ENCODE measurements at regions not wholly inside any gene's neighbourhood (a gene's known extent, or its start where the extent isn't known, plus 50 kb on each side); places are given as distances from the start of the nearest gene placed in this dataset.

DNA sequence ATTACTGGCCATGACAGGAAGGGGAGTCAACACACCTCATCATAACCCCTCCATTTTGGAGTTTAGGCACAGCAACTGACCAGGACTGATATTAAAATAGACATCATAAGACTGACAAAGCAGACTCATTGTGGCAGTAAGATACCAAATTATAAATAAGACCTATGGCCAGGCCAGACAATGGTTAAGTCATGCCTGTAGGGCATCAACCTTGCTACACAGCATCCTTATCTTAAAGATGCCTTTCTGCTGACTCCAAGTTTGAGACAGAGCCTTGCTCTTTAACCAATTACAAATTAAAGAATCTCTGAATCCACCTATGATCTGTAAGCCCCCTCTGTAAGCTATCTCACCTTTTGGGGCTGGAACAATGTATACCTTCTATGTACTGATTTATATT is 65.5 kb downstream of the VCX2 start:
- H3K36me3 ChIP-seq (ENCODE audit: insufficient read depth, insufficient read length, low read length), result no peaks in the 10 kb centered on the region
- H3K27me3 ChIP-seq (ENCODE audit: insufficient read depth, insufficient read length), result no peaks in the 10 kb centered on the region
- DNase-seq (ENCODE audit: low read depth, low spot score), result no peak
- TF ChIP-seq ZNF274 (IDR thresholded peaks at IDR 0.05; ENCODE audit: low read depth, low read length), result no peak
- no peak for TF ChIP-seq SUZ12 (IDR thresholded peaks at IDR 0.05; ENCODE audit: extremely low read depth, insufficient read depth, insufficient read length)
- TF ChIP-seq YY1 (IDR thresholded peaks at IDR 0.05; ENCODE audit: insufficient read depth, insufficient read length), result no peak
- H3K4me1 ChIP-seq (ENCODE audit: insufficient read depth, insufficient read length), result no peaks in the 10 kb centered on the region
- peaks cover 7% of the 10 kb centered on the region; the same call in 1 of the 2 replicates for H3K9me3 ChIP-seq (ENCODE audit: insufficient read depth, low read length)
- no peak overlapping the region for H3K4me3 ChIP-seq (ENCODE audit: insufficient read length, low read depth)
- no peak overlapping the region for H3K9ac ChIP-seq (ENCODE audit: insufficient read length, low read depth)

DNA sequence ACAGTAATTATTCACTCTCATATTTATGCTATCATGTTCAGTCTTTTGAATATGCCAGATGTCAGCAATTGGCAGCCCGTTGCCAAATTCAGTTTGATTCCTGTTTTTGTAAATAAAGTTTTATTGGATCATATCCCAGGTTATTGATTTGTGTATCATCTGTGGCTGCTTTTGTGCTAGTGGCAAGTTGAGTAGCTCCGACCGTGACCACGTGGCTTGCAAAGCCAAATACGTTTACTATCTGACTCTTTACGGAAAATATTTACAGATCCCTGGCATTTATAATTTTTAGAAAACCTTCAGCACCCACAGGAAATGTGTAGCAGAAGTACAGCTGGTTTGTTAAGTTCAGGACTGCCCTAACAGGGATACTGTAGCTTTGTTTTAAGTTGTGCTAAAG is 67.4 kb downstream of the VCX2 start:
- peaks cover 7% of the 10 kb centered on the region; the same call in 1 of the 2 replicates for H3K9me3 ChIP-seq (ENCODE audit: insufficient read depth, low read length)
- TF ChIP-seq YY1 (IDR thresholded peaks at IDR 0.05; ENCODE audit: insufficient read depth, insufficient read length) (no peak), SUZ12 (IDR thresholded peaks at IDR 0.05; ENCODE audit: extremely low read depth, insufficient read depth, insufficient read length) (no peak), ZNF274 (IDR thresholded peaks at IDR 0.05; ENCODE audit: low read depth, low read length) (no peak)
- H3K27me3 ChIP-seq (ENCODE audit: insufficient read depth, insufficient read length), result no peaks in the 10 kb centered on the region
- no peaks in the 10 kb centered on the region for H3K4me1 ChIP-seq (ENCODE audit: insufficient read depth, insufficient read length)
- H3K4me3 ChIP-seq (ENCODE audit: insufficient read length, low read depth), result no peak overlapping the region
- H3K9ac ChIP-seq (ENCODE audit: insufficient read length, low read depth), result no peak overlapping the region
- DNase-seq (ENCODE audit: low read depth, low spot score), result no peak
- no peaks in the 10 kb centered on the region for H3K36me3 ChIP-seq (ENCODE audit: insufficient read depth, insufficient read length, low read length)

DNA sequence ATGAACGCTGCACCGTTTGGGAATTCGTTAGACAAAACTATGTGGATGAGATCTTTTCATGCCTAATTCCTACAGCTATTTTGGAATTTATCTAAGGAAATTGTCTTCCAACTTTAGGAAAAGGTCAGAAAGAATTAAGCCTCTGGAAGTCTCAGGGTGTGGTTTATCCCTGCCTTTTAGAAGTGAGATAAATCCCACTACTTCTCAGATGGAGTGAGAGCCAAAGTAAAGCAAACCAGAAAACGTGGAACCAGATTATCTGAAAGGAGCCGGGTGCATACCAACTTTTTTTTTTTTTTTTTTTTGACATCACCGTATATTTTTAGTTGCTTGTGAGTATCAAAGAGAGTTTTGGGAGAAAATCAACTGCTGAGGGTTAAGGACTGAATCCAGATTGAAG is 79.6 kb downstream of the VCX2 start:
- no peak overlapping the region for H3K4me3 ChIP-seq (ENCODE audit: insufficient read length, low read depth)
- DNase-seq (ENCODE audit: low read depth, low spot score), result no peak
- TF ChIP-seq YY1 (IDR thresholded peaks at IDR 0.05; ENCODE audit: insufficient read depth, insufficient read length) (no peak), SUZ12 (IDR thresholded peaks at IDR 0.05; ENCODE audit: extremely low read depth, insufficient read depth, insufficient read length) (no peak), ZNF274 (IDR thresholded peaks at IDR 0.05; ENCODE audit: low read depth, low read length) (no peak)
- no peaks in the 10 kb centered on the region for H3K36me3 ChIP-seq (ENCODE audit: insufficient read depth, insufficient read length, low read length)
- no peak overlapping the region for H3K9ac ChIP-seq (ENCODE audit: insufficient read length, low read depth)
- no peaks in the 10 kb centered on the region for H3K27me3 ChIP-seq (ENCODE audit: insufficient read depth, insufficient read length)
- H3K4me1 ChIP-seq (ENCODE audit: insufficient read depth, insufficient read length), result no peaks in the 10 kb centered on the region
- H3K9me3 ChIP-seq (ENCODE audit: insufficient read depth, low read length), result no peaks in the 10 kb centered on the region

DNA sequence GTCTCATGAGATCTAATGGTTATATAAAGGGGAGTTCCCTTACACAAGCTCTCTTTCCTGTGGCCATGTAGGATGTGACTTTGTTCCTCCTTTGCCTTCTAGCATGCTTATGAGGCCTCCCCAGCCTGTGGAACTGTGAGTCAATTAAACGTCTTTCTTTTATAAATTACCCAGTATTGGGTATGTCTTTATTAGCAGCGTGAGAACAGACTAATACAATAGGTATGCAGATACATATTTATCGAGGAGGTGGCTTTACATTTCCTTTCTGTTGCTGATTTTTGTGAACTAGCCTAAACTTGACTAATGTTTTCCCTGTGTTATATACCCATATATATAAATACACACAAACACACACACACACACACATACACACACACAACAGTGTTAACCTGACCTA is 80.2 kb downstream of the VCX2 start:
- H3K4me3 ChIP-seq (ENCODE audit: insufficient read length, low read depth), result no peak overlapping the region

GRCh38 chrX:8090482-8090881 is 80.6 kb downstream of the VCX2 start:
- H3K4me1 ChIP-seq (ENCODE audit: insufficient read depth, insufficient read length), result no peaks in the 10 kb centered on the region
- H3K9me3 ChIP-seq (ENCODE audit: insufficient read depth, low read length), result no peaks in the 10 kb centered on the region
- no peaks in the 10 kb centered on the region for H3K36me3 ChIP-seq (ENCODE audit: insufficient read depth, insufficient read length, low read length)
- H3K27me3 ChIP-seq (ENCODE audit: insufficient read depth, insufficient read length), result no peaks in the 10 kb centered on the region
- H3K9ac ChIP-seq (ENCODE audit: insufficient read length, low read depth), result no peak overlapping the region
- H3K4me3 ChIP-seq (ENCODE audit: insufficient read length, low read depth), result no peak overlapping the region
- no peak for TF ChIP-seq YY1 (IDR thresholded peaks at IDR 0.05; ENCODE audit: insufficient read depth, insufficient read length)
- TF ChIP-seq SUZ12 (IDR thresholded peaks at IDR 0.05; ENCODE audit: extremely low read depth, insufficient read depth, insufficient read length), result no peak
- TF ChIP-seq ZNF274 (IDR thresholded peaks at IDR 0.05; ENCODE audit: low read depth, low read length), result no peak
- no peak for DNase-seq (ENCODE audit: low read depth, low spot score)

More for the DNA sequence above, 80.2 kb downstream of the VCX2 start:
- Histone ChIP-seq H3K27me3 (ENCODE audit: insufficient read depth, insufficient read length) (no peaks in the 10 kb centered on the region), H3K9me3 (ENCODE audit: insufficient read depth, low read length) (no peaks in the 10 kb centered on the region), H3K36me3 (ENCODE audit: insufficient read depth, insufficient read length, low read length) (no peaks in the 10 kb centered on the region), H3K4me1 (ENCODE audit: insufficient read depth, insufficient read length) (no peaks in the 10 kb centered on the region), H3K9ac (ENCODE audit: insufficient read length, low read depth) (no peak overlapping the region)
- TF ChIP-seq SUZ12 (IDR thresholded peaks at IDR 0.05; ENCODE audit: extremely low read depth, insufficient read depth, insufficient read length), result no peak
- TF ChIP-seq YY1 (IDR thresholded peaks at IDR 0.05; ENCODE audit: insufficient read depth, insufficient read length), result no peak
- TF ChIP-seq ZNF274 (IDR thresholded peaks at IDR 0.05; ENCODE audit: low read depth, low read length), result no peak
- DNase-seq (ENCODE audit: low read depth, low spot score), result no peak

DNA sequence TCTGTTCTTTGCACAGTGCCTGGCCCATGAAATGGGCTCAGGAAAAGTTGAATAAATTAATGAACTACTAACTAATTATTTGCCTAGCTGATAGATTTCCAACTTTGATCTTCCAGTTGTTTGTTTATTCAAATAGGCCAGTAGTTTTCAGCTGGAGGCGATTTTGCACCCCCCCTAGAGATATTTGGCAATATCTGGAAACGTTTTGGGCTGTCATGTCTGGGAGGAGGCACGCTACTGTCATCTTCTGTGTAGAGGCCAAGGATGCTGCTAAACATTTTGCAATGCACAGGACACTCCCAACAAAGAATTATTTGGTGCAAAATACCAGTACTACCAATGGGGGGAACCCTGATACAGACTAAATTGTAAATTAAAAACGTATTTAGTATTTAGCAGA is 81.9 kb downstream of the VCX2 start:
- Histone ChIP-seq H3K4me3 (ENCODE audit: insufficient read length, low read depth) (no peak overlapping the region), H3K36me3 (ENCODE audit: insufficient read depth, insufficient read length, low read length) (no peaks in the 10 kb centered on the region), H3K27me3 (ENCODE audit: insufficient read depth, insufficient read length) (no peaks in the 10 kb centered on the region), H3K9ac (ENCODE audit: insufficient read length, low read depth) (no peak overlapping the region), H3K4me1 (ENCODE audit: insufficient read depth, insufficient read length) (no peaks in the 10 kb centered on the region), H3K9me3 (ENCODE audit: insufficient read depth, low read length) (no peaks in the 10 kb centered on the region)
- no peak for DNase-seq (ENCODE audit: low read depth, low spot score)
- TF ChIP-seq ZNF274 (IDR thresholded peaks at IDR 0.05; ENCODE audit: low read depth, low read length), result no peak
- no peak for TF ChIP-seq SUZ12 (IDR thresholded peaks at IDR 0.05; ENCODE audit: extremely low read depth, insufficient read depth, insufficient read length)
- no peak for TF ChIP-seq YY1 (IDR thresholded peaks at IDR 0.05; ENCODE audit: insufficient read depth, insufficient read length)

- Histone ChIP-seq H3K9me3 (ENCODE audit: insufficient read depth, low read length) (no peaks in the 10 kb centered on the region), H3K4me1 (ENCODE audit: insufficient read depth, insufficient read length) (no peaks in the 10 kb centered on the region), H3K27me3 (ENCODE audit: insufficient read depth, insufficient read length) (no peaks in the 10 kb centered on the region), H3K36me3 (ENCODE audit: insufficient read depth, insufficient read length, low read length) (no peaks in the 10 kb centered on the region), H3K9ac (ENCODE audit: insufficient read length, low read depth) (no peak overlapping the region), H3K4me3 (ENCODE audit: insufficient read length, low read depth) (no peak overlapping the region)
- TF ChIP-seq ZNF274 (IDR thresholded peaks at IDR 0.05; ENCODE audit: low read depth, low read length) (no peak), YY1 (IDR thresholded peaks at IDR 0.05; ENCODE audit: insufficient read depth, insufficient read length) (no peak), SUZ12 (IDR thresholded peaks at IDR 0.05; ENCODE audit: extremely low read depth, insufficient read depth, insufficient read length) (no peak)
- no peak for DNase-seq (ENCODE audit: low read depth, low spot score)
These were observed 87.1 kb downstream of the VCX2 start for GRCh38 chrX:8084006-8084405.
